ENCODE measurements at regions not wholly inside any gene's neighbourhood (a gene's known extent, or its start where the extent isn't known, plus 50 kb on each side); places are given as distances from the start of the nearest gene placed in this dataset.

DNA sequence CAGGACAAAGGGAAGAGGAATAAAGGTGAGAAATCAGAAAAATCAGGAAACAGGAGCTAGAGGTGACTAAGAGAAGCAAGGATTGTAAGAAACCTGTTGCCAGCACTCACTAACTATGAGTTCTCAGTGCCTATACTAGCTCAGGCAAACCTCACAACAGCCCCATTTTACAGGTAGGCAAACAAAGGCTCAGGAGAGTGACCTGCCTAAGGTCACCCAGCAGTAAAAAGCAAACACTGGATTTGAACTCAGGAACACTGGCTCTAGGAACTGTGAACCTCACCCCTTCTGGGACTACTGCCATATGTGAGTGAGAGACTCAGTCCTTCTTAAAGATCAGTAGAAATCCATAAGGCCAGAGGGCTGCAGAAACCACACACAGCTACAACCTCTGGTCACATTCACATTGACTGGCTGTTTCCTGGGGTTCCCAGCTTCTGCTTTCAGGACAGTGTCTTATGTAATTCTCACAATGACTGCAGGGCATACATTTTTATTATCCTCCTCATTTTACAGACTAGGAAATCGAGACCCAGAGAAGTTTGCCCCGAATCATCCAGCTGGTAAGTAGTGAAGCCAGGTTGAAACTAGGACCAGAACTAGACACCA, 80.7 kb upstream of the MAFB start:
- no peak for DNase-seq (ENCODE audit: extremely low read depth in 1 of 2, low read depth in 1 of 2)

DNA sequence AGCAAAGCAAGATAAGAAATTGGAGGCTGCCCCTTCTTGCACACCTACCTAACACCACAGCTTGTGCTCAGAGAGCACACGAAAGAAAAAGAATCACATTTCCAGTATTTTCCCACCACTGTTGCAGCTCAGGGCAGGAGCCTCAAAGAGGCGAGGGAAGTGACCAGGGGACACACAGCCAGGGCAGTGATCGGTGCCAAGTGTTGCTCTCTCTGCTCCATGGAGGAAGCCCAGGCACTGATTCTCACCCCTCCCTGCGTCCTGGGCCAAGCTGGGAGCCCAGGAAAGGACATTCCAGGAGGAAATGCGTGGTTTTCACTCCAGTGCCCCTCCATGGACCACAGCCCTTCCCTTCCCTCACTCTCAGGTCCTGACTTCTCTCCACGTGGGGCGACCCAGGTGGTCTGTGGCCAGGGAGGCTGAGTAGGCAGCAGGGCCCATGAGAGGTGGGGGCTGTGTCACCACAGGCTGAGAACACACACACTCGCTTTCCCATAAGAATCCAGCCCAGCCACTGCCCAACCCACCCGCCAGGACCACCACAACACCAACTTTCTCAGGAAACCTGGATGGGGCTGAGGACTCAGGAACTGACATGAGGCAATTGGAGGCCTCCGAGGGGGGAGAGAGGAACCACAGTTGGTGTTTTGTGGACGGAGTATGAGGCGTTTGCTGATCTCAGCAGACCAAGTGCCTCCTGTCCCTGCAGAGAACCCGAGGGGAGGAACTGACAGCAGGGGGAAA, 81.7 kb upstream of the MAFB start:
- no peak for DNase-seq (ENCODE audit: extremely low read depth in 1 of 2, low read depth in 1 of 2)

DNA sequence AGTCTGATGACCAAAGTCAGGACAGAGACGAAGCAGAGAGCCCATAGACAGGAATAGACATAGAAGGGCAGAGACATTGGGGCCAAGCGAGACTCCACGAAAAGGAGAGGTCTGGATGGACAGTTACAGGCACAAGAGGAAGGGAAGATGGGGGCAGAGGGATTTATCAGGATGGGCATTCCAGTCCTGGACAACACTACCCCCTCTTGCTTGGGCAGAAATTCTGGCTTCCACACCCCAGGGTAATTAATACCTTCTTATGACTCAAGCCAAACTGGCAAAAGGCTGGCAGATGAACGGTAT, 82.2 kb upstream of the MAFB start:
- no peak for DNase-seq (ENCODE audit: extremely low read depth in 1 of 2, low read depth in 1 of 2)

DNA sequence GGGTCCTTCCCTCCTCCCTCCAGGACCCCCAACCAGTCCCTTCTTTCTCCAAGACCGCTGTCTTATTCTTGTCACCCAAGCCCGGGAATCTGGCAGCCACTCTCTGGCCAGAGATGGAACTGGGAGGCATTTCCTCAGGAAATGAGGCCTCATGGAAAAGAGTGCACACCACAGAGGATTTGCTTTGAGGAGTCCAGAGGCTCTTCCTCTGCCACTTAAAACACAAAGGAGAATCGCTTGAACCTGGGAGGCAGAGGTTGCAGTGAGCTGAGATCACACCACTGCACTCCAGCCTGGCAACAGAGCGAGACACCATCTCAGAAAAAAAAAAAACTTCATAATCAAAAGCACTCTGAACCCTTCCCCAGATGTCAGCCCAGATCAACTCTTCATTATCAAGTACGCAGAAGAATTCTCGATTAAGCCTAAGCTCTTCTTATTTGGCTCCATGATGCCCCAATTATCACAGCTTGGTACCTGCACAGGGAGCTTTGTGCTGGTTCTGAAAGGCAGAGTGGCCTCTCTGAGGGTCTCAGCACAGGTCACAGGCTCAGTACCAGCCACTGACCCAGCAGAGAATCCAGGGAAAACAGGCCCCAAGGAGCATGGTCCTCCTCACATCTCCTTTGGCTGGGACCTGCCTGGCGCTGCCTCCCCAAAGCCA, 82.9 kb upstream of the MAFB start:
- no peak for DNase-seq (ENCODE audit: extremely low read depth in 1 of 2, low read depth in 1 of 2)

DNA sequence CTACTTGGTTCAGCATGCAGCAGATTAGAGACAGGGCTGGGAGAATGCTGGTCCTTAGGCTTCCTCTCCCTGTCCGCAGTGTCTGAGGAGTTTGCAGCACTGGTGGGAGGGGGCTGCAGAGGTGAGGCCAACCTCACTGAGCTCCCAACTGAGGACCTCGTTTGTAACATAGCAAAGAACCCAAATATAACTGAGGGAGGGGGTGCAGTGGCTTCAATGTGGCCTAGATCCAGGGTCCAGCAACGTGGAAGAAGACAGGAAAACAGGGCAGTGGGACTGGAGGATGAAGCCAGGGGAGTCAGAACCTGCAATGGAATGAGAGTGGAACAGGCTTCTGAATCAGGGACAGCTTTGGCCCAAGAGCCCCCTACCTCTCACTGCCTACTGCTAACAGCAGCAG, 84.3 kb upstream of the MAFB start:
- DNase-seq (ENCODE audit: extremely low read depth in 1 of 2, low read depth in 1 of 2): no peak

DNA sequence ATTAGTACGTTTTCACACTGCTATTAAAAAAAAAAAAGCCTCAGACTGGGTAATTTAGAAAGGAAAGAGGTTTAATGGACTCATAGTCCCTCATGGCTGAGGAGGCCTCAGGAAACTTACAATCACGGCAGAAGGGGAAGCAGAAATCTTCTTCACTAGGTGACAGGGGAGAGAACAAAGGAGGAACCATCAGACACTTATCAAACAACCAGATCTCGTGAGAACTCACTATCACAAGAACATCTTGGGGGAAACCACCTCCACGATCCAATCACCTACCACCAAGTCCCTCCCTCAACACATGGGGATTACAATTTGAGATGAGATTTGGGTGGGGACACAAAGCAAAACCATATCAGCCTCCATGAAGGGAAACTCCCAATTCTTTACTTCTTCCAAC, 85.2 kb upstream of the MAFB start:
- no peak for DNase-seq (ENCODE audit: extremely low read depth in 1 of 2, low read depth in 1 of 2)

DNA sequence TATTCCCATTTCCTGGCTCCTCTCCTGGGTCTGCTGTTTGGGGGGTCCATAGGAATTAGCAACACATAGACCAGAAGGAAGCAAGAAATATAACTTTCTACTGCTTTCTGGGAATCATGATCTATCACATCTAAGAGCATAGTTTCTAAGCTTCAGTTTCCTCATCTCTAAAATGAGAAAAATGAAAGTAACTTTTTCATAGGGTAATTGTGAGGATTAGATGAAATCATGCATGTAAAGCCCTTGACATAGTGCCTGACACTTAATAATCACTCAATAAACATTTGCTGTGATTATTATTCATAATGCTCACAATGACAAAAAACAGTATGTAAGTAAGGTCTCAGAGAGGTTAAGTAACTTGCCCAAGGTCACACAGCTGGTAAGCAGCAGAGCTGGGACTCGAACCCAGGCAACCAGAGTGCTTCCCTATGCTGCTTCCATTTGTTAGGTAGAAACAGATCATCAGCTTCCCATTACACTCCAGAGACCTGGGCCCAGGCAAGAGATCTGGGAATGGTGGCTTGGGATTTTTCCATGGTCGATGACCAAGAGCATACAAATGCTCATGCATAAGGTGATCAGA, 86.6 kb upstream of the MAFB start:
- DNase-seq (ENCODE audit: extremely low read depth in 1 of 2, low read depth in 1 of 2): no peak

DNA sequence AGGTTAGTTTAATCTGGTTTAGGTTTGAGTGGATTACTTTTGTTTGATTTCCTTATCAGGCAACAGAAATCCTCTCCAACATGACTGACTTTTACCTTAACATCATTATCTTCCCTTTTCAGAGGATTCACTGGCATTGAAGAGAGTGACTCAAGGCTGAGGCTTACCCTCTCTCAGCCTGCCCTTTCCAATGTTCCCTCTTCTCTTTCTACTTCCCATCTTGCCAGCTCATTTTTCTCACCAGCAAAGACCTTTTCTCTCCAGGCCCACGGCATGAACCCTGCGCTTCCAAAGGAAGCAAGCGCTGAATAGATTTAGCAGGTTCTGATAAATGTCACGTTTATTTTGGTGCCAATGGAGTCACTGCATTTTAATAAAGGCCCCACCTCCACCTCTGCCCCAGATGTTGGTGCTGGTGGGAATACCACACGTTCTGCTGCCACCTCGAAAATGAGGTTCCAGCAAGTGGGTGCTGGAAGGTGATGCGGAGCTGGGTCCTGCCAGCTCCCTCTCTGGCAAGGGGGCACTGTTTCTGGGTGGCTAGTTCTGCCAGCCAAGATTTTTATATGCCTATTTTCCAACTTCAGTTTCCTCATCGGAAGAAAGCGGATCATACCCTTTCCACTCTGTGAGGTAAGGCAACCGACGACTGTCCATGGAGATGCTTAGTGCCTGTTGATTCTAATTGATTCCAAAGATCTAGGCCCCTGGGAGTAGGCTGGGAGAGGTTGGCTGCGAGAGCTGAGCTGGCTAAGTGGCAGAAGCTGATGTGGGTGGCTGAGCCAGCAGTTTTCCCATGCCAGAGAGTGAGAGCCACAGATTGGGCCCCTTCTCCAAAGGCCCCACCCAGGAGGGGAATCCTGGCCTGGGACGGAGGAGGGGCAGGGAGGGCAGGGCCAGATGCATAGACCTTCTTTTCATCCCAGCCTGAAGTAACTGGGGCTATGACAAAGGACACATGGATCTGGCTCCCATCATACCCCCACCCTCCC, 87.7 kb upstream of the MAFB start:
- DNase-seq (ENCODE audit: extremely low read depth in 1 of 2, low read depth in 1 of 2): no peak

DNA sequence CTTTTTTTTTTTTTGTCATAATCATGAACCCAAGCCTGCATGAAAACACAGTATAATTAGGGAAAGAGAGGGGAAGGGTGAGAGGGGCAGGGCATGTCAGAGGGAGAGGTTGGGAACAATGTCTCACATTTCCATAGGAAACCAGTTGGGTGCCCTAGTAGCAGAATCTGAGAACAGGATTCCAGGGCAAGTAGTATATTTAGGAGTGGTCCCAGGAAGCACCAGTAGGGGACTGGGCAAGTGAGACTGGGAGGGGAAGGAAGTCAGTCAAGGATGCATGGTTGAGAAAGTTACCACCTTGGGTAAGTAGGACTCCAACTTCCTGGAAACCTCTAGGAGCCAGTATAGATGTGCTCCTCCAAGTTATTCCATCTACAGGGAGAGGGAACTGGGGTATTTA, 88.6 kb upstream of the MAFB start:
- no peak for DNase-seq (ENCODE audit: extremely low read depth in 1 of 2, low read depth in 1 of 2)

DNA sequence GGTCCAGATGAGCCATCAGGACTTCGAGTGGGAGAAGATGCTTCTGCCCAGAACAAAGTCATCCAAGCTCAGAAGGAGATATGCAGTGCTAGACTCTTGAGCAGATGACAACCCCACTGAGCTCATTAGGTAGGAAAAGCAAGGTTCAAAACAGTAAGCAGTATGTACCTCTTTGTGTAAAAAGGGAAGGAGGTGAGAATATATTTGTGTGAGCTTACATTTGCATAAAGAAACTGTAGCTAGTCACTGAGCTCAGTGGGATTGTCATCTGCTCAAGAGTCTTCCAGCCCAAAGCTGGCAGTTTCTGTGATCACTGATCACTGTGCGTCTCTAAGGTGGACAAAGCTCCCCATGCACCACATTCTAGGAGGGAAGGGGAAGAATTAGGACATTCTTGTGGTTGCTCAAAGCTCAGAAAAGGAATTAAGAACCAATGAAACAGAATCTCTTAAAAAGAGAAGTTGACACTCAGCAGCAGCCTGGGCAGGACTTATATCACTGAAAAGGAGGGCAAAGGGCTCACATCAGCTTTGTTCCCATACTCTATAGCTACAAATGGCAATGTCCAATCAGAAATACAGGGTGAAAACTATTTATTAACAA, 90.0 kb upstream of the MAFB start:
- DNase-seq (ENCODE audit: extremely low read depth in 1 of 2, low read depth in 1 of 2): no peak

DNA sequence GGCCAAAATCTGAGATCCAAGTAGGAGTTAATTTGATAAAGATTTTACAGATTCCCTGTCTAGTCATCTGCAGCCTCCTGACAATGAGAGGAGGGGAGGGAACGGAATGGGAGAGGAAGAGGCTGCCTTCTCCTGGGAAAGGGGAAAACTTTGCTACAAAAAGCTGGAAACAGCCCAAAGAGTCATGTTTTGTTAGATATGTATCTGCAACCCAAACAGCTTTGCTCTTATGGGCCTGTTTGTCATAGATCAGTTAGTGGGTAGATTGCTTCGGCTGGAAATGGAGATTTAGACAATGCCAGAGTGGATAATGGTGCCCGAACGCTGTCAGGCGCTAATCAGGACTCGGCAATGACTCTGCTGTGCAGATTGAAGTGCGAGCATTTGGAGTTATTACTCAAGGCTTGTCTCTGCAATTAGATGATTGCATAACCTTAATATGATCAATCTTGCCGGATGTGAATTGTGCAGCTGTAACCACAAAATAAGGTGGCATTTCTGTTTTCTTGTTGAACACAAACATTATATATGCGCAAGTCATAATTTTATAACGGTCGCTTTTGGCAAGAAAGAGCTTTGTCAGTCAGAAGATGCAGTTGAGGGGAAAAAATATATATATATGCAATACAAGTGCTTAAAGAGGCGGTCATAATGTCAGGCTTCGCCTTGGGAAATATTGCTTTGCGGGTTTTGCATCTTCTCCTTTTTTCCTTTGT, 92.4 kb upstream of the MAFB start:
- no peak for DNase-seq (ENCODE audit: extremely low read depth in 1 of 2, low read depth in 1 of 2)

DNA sequence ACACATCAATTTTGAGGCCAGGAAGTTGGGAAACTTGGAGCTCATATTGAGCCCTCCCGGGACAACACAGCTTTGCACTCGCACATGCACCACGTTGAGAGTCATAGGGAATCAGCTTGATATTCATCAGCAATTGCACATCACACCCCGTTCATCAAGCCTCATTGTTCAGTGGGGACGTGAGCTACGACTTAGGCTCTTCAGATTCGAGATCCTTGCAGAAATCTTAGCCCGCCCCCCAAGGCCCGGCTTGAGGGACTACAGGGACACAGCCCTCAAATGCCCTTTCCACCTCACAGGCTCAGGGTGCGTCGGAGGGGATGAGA, 93.0 kb upstream of the MAFB start:
- no peak for DNase-seq (ENCODE audit: extremely low read depth in 1 of 2, low read depth in 1 of 2)

DNA sequence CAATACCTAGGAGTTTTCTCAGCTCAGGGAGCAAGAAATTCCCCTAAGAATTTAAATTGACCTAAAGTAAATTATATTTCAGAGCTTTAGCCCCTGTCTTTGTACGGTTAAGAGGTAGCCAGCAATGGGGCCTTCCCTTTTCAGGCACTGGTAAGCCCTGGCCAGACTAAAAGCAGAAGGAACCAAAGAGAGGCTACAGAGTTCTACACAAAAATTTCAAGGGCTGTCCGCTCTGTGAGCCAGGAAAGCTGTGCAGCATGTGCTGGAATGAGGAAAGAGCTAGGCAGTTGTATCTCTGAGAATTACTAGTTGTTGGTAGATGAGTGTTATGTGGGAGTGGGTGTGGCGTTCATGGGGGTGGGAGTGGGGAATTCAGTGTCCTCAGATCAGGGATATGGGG, 96.3 kb upstream of the MAFB start:
- no peak for DNase-seq (ENCODE audit: extremely low read depth in 1 of 2, low read depth in 1 of 2)

DNA sequence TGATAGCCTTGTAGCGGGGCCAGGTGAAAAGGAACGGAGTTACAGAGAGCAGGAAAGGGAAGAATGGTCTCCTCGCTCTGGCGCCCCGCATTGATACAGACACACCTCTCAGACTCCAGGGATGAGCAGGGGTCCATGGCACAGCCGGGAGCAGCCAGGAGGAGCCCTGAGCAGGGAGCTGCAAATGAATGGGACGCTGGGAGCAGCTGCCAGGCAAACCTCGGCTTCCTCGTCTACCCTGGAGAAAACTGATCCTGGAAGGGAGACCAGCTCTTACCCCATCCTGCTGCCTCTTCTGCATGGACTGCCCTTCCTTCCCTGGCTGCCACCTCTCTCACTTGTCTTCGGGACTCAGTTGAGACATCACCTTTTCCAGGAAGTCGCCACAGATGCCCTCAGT, 97.3 kb upstream of the MAFB start:
- no peak for DNase-seq (ENCODE audit: extremely low read depth in 1 of 2, low read depth in 1 of 2)

DNA sequence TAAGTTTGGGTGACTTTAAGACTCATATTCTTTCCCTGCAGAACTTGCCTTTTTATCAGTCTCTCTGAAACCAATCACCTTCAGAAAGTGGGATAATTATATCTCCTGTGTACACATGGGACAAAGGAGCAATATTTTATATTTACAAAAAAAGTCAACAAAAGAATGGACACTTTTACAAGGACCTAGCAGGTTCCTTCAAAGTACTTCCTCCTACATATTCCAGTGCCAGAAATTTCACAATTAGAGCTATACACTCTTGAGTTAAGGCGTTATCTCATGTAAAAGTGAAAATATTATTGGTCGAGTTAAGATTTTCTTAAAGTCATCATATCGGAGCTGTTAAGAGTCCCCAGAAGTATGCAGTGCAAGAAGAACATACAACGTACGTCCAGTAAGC, 98.9 kb upstream of the MAFB start:
- DNase-seq (ENCODE audit: extremely low read depth in 1 of 2, low read depth in 1 of 2): no peak

DNA sequence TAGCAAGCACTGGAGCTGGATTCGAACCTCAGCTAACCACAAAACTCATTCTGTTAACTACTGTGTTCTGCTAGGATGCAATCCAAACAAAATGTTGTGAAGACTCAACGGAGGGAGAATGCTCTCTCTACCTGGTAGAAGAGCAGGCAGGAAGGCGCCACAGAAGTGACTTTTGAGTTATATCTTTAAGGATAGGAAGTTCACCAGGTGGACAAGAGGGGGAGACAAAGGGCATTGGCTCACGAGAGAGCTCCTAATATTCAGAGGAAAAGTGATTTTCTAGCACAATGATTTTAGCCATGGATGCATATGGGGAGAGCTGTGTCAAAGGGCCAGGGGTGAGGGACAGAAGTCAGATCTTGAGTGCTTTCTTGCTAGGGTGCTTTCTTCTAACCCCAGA, 108.4 kb upstream of the MAFB start:
- DNase-seq (ENCODE audit: extremely low read depth in 1 of 2, low read depth in 1 of 2): no peak

DNA sequence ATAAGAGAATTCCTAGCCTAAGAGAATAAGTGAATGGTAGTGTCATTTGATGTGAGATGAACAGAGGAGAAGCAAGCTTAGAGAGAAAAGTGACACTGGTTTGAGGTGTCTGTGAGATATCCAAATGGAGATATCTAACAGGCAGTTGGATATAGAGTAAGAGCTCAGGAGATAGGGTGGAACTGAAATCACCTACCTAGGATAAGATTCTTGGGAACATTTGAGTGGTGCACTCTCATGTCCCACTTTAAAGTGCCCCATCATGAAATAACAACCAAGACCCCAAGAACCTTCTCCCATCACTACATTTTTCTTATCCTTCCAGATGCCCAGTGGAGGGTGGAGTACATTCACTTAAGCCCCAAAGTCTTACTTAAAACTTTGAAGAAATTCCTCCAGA, 109.0 kb upstream of the MAFB start:
- no peak for DNase-seq (ENCODE audit: extremely low read depth in 1 of 2, low read depth in 1 of 2)

DNA sequence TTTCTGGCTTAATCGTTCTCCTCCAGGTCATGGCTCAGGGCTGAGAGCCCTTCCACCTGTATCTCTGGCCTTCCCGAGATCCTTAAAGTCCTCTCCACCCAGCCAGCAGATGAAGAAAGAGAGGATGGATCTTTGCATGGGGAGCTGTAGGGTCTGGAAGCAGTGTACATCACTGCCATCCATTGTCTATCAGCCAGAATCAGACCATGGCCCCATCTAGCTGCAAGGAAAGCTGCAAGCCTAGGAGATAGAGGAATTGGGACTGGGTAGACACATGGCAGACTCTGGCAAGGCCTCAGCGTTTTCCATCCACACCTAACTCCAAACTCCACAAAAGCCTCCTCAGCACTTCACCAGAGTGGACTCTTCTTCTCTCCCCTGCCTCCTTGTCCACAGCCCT, 113.8 kb upstream of the MAFB start:
- no peak for DNase-seq (ENCODE audit: extremely low read depth in 1 of 2, low read depth in 1 of 2)

DNA sequence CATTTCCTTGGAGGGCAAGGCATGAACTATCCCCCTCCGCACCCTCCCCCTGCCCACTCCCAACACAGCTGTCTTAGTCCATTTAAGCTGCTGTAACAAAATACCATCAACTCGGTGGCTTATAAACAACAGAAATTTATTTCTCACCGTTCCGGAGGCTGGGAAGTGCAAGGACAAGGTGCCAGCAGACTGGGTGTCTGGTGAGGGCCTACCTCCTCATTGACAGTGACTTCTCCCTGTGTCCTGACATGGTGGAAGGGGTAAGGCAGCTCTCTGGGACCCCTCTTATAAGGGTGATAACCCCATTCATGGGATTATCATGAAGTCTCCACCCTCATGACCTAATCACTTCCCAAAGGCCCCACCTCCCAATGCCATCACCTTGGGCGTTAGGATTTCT, 114.3 kb upstream of the MAFB start:
- DNase-seq (ENCODE audit: extremely low read depth in 1 of 2, low read depth in 1 of 2): no peak

DNA sequence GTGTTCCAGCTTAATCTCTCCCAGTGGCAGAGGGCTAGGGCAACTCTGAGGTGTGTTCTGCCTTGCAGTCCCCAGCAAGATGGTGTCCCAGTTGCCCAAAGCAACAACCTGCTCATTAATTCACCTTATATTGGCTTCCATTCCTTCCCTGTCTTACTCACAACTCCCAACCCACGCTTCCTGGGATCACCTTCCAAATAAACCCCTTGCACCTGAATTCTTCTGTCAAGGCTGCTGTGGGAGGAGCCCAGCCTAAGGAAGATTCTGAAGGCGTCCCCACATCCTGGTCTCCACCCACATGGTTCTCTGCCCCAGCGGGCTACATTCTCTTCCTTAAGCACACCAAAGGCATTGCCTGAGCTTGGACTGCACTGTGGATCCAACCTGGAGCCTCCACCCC, 116.6 kb upstream of the MAFB start:
- no peak for DNase-seq (ENCODE audit: extremely low read depth in 1 of 2, low read depth in 1 of 2)

All from activated CD8-positive, alpha-beta memory T cell treated with anti-CD3 and anti-CD28 coated beads for 1 hour (primary cell).